ENCODE measurements at regions not wholly inside any gene's neighbourhood (a gene's known extent, or its start where the extent isn't known, plus 50 kb on each side); places are given as distances from the start of the nearest gene placed in this dataset.

DNA sequence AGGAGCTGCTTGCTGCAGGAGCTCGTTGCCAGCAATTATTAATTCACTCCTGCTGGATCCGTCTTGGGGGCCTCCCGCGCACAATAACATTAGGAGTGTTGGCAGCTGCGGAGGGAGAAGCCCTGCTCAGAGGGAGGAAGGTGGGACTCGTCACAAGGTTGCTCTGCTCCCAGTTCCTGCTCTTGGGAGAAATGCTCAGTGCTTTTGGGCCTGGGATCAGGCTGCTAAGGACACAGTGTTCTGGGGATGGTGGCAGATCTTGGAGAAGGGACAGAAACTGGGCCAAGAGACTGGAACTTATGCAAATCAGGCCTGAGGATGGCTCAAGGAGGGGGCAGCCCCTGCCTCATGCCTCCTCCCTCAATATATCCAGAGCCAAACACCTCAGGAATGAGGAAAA is 78.9 kb upstream of the OLFM4 start:
- intact Hi-C loops (cut with micrococcal nuclease), result no loop called here
- TF ChIP-seq CTCF (IDR thresholded peaks at IDR 0.05), result no peak
- DNase-seq (no peak), ATAC-seq (no peak)
- no peaks in the 10 kb centered on the region for H3K4me1 Mint-ChIP-seq (ENCODE audit: low read depth)
- no peaks in the 10 kb centered on the region for H3K9me3 Mint-ChIP-seq
- H3K27ac Mint-ChIP-seq, result no peak overlapping the region
- ChIA-PET CTCF (interaction anchor here (0.7 kb wide), 1 partner anchor 18 kb away, joined by 3 read pairs; no protein-coding TSS in a partner anchor), POLR2A (no interaction called here)
- no peaks in the 10 kb centered on the region for H3K36me3 Mint-ChIP-seq (ENCODE audit: low read depth)
- peaks cover 10% of the 10 kb centered on the region for H3K27me3 Mint-ChIP-seq
- H3K4me3 Mint-ChIP-seq, result no peak overlapping the region

DNA sequence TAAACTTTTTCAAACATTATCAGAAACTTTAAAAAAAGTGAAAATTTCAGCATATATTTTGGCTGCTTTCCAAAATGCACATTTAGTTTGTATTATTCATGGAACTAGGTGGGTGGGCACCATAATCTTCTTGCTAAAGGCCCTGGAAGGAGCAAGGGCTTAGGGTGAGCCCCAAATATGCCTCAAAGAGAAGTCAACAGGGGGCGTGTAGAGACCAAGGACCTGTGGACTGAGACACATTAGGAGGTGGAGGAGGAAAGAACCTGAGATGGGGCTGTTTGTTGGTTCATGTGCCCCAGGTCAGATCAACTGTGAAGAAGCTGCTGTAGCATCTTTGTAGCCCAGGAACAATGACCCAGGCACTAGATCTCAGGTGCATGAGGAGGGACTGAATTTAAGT is 79.6 kb upstream of the OLFM4 start:
- no peaks in the 10 kb centered on the region for H3K36me3 Mint-ChIP-seq (ENCODE audit: low read depth)
- CTCF ChIA-PET, result no interaction called here
- intact Hi-C loops (cut with micrococcal nuclease), result no loop called here
- DNase-seq (no peak), ATAC-seq (no peak)
- POLR2A ChIA-PET, result no interaction called here
- H3K27me3 Mint-ChIP-seq, result peaks cover 10% of the 10 kb centered on the region
- no peak overlapping the region for H3K27ac Mint-ChIP-seq
- H3K4me1 Mint-ChIP-seq (ENCODE audit: low read depth), result no peaks in the 10 kb centered on the region
- TF ChIP-seq CTCF (IDR thresholded peaks at IDR 0.05), result no peak
- H3K4me3 Mint-ChIP-seq, result no peak overlapping the region
- no peaks in the 10 kb centered on the region for H3K9me3 Mint-ChIP-seq

GRCh38 chr13:52947921-52948373 is 80.7 kb upstream of the OLFM4 start:
- Mint-ChIP-seq H3K4me1 (ENCODE audit: low read depth) (no peaks in the 10 kb centered on the region), H3K27me3 (peaks cover 8% of the 10 kb centered on the region), H3K9me3 (no peaks in the 10 kb centered on the region), H3K4me3 (no peak overlapping the region), H3K27ac (no peak overlapping the region), H3K36me3 (ENCODE audit: low read depth) (no peaks in the 10 kb centered on the region)
- CTCF ChIA-PET, result interaction anchor here (1.0 kb wide), 1 partner anchor 20 kb away, joined by 3 read pairs; no protein-coding TSS in a partner anchor
- POLR2A ChIA-PET, result interaction anchor here (0.6 kb wide), 1 partner anchor 15 kb away, joined by 3 read pairs; no protein-coding TSS in a partner anchor
- no peak for DNase-seq
- no peak for TF ChIP-seq CTCF (IDR thresholded peaks at IDR 0.05)
- no peak for ATAC-seq
- intact Hi-C loops (cut with micrococcal nuclease), result no loop called here

DNA sequence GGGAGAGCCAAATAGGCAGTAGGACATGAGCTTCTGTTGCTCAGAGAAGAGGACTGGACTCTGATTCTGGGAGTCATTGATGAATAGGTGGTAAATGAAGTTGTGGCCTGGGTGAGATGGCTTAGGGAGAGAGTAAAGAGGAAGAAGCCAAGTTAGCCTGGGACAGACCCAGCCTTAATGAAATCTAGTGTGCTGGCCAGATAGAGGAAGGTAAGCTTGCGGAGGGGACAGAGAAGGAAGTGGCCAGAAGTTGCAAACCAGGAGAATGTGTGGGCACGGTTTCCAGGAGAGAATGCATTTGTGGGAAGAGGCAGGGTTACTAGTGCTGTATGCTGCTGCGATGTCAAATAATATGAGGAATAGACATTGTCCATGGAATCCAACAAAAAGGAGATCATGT is 83.3 kb upstream of the OLFM4 start:
- CTCF ChIA-PET, result interaction anchor here (2.0 kb wide), 1 partner anchor 22 kb away, joined by 10 read pairs; no protein-coding TSS in a partner anchor
- H3K4me1 Mint-ChIP-seq (ENCODE audit: low read depth), result no peaks in the 10 kb centered on the region

GRCh38 chr13:52944697-52945096 is 83.9 kb upstream of the OLFM4 start:
- no peaks in the 10 kb centered on the region for H3K4me1 Mint-ChIP-seq (ENCODE audit: low read depth)
- TF ChIP-seq CTCF (IDR thresholded peaks at IDR 0.05), result no peak
- H3K9me3 Mint-ChIP-seq, result no peaks in the 10 kb centered on the region
- CTCF ChIA-PET, result interaction anchor here (2.0 kb wide), 1 partner anchor 23 kb away, joined by 10 read pairs; no protein-coding TSS in a partner anchor
- H3K36me3 Mint-ChIP-seq (ENCODE audit: low read depth), result no peaks in the 10 kb centered on the region
- intact Hi-C loops (cut with micrococcal nuclease), result no loop called here
- H3K27ac Mint-ChIP-seq, result no peak overlapping the region
- ATAC-seq, result no peak
- peaks cover 8% of the 10 kb centered on the region for H3K27me3 Mint-ChIP-seq
- no peak overlapping the region for H3K4me3 Mint-ChIP-seq
- DNase-seq, result no peak
- POLR2A ChIA-PET, result no interaction called here

More for the DNA sequence above, 83.3 kb upstream of the OLFM4 start:
- H3K27me3 Mint-ChIP-seq, result peaks cover 8% of the 10 kb centered on the region
- no peak overlapping the region for H3K4me3 Mint-ChIP-seq
- ATAC-seq (no peak), DNase-seq (no peak)
- H3K9me3 Mint-ChIP-seq, result no peaks in the 10 kb centered on the region
- intact Hi-C loops (cut with micrococcal nuclease), result no loop called here
- no peaks in the 10 kb centered on the region for H3K36me3 Mint-ChIP-seq (ENCODE audit: low read depth)
- H3K27ac Mint-ChIP-seq, result no peak overlapping the region
- POLR2A ChIA-PET, result no interaction called here
- TF ChIP-seq CTCF (IDR thresholded peaks at IDR 0.05), result no peak
